ENCODE measurements at regions not wholly inside any gene's neighbourhood (a gene's known extent, or its start where the extent isn't known, plus 50 kb on each side); places are given as distances from the start of the nearest gene placed in this dataset.
"Not testable (repeated sequence)": the region's sequence is repeated elsewhere in the genome, so short reads cannot be mapped to it uniquely, and the experiment has no call there.

GRCh38 chr17:46430300-46430699 lies 68.7 kb upstream of the ARL17B start:
- WGBS (ENCODE audit: low lambda C conversion rate) = no CpG with 5 or more reads among the region's 2 CpGs
- DNase-seq (ENCODE audit: low spot score); intact Hi-C loops (cut with micrococcal nuclease; ENCODE audit: unreplicated experiment); POLR2A ChIA-PET; CTCF ChIA-PET (ENCODE audit: low intra/inter-chr PET ratio, low total read pairs); ATAC-seq; H2AFZ ChIP-seq (ENCODE audit: low read length); H3K27ac ChIP-seq (ENCODE audit: extremely low read length, insufficient read depth, low read length); H3K79me2 ChIP-seq (ENCODE audit: insufficient read depth, low read length); BruUV-seq (replicated peaks); H3K9ac ChIP-seq (ENCODE audit: insufficient read depth, low read depth, low read length); H3K4me2 ChIP-seq (ENCODE audit: low read depth, low read length); H3K4me1 ChIP-seq (ENCODE audit: insufficient read depth, low read length); H3K9me3 ChIP-seq (ENCODE audit: low read length); H4K20me1 ChIP-seq (ENCODE audit: insufficient read depth, low read length); H3K27me3 ChIP-seq (ENCODE audit: control insufficient read depth in 1 of 2, insufficient read depth in 2 of 2, low read length in 2 of 2); FAIRE-seq; H3K36me3 ChIP-seq (replicated peaks in 1 of 2; ENCODE audit: control insufficient read depth in 1 of 2, insufficient read depth in 2 of 2, low read length in 2 of 2); H3K4me3 ChIP-seq (replicated peaks in 1 of 3; ENCODE audit: insufficient read depth in 1 of 3, low read depth in 2 of 3, low read length in 3 of 3); in situ Hi-C loops (cut with HindIII; ENCODE audit: extremely low pct_ligation_motif_present, low pct_unique_long_range_greater_than_20kb): not testable (repeated sequence)

GRCh38 chr17:46429675-46430074 lies 68.1 kb upstream of the ARL17B start:
- intact Hi-C loops (cut with micrococcal nuclease; ENCODE audit: unreplicated experiment); FAIRE-seq: not testable (repeated sequence)
- peak; percentile 68 for ATAC-seq

GRCh38 chr17:46424187-46424884 lies 62.8 kb upstream of the ARL17B start:
- ATAC-seq; H3K4me1 ChIP-seq (ENCODE audit: insufficient read depth, low read length); H3K36me3 ChIP-seq (replicated peaks in 1 of 2; ENCODE audit: control insufficient read depth in 1 of 2, insufficient read depth in 2 of 2, low read length in 2 of 2); H3K4me2 ChIP-seq (ENCODE audit: low read depth, low read length); POLR2A ChIA-PET; intact Hi-C loops (cut with micrococcal nuclease; ENCODE audit: unreplicated experiment); H3K27ac ChIP-seq (ENCODE audit: extremely low read length, insufficient read depth, low read length); H3K9me3 ChIP-seq (ENCODE audit: low read length); BruUV-seq (replicated peaks); DNase-seq (ENCODE audit: low spot score); H3K9ac ChIP-seq (ENCODE audit: insufficient read depth, low read depth, low read length); H2AFZ ChIP-seq (ENCODE audit: low read length); CTCF ChIA-PET (ENCODE audit: low intra/inter-chr PET ratio, low total read pairs); H3K4me3 ChIP-seq (replicated peaks in 1 of 3; ENCODE audit: insufficient read depth in 1 of 3, low read depth in 2 of 3, low read length in 3 of 3); H4K20me1 ChIP-seq (ENCODE audit: insufficient read depth, low read length); FAIRE-seq; H3K27me3 ChIP-seq (ENCODE audit: control insufficient read depth in 1 of 2, insufficient read depth in 2 of 2, low read length in 2 of 2); H3K79me2 ChIP-seq (ENCODE audit: insufficient read depth, low read length); in situ Hi-C loops (cut with HindIII; ENCODE audit: extremely low pct_ligation_motif_present, low pct_unique_long_range_greater_than_20kb): not testable (repeated sequence)
- WGBS (ENCODE audit: low lambda C conversion rate) = 12% methylated on average over 1 of the region's 2 CpGs

More at GRCh38 chr17:46429675-46430074, 68.1 kb upstream of the ARL17B start:
- WGBS (ENCODE audit: low lambda C conversion rate) = no CpG with 5 or more reads among the region's 2 CpGs
- DNase-seq (ENCODE audit: low spot score); in situ Hi-C loops (cut with HindIII; ENCODE audit: extremely low pct_ligation_motif_present, low pct_unique_long_range_greater_than_20kb); H3K4me2 ChIP-seq (ENCODE audit: low read depth, low read length); H3K27ac ChIP-seq (ENCODE audit: extremely low read length, insufficient read depth, low read length); H3K9ac ChIP-seq (ENCODE audit: insufficient read depth, low read depth, low read length); BruUV-seq (replicated peaks); H3K27me3 ChIP-seq (ENCODE audit: control insufficient read depth in 1 of 2, insufficient read depth in 2 of 2, low read length in 2 of 2); POLR2A ChIA-PET; H3K4me3 ChIP-seq (replicated peaks in 1 of 3; ENCODE audit: insufficient read depth in 1 of 3, low read depth in 2 of 3, low read length in 3 of 3); H4K20me1 ChIP-seq (ENCODE audit: insufficient read depth, low read length); H3K79me2 ChIP-seq (ENCODE audit: insufficient read depth, low read length); H3K9me3 ChIP-seq (ENCODE audit: low read length); CTCF ChIA-PET (ENCODE audit: low intra/inter-chr PET ratio, low total read pairs); H3K4me1 ChIP-seq (ENCODE audit: insufficient read depth, low read length); H2AFZ ChIP-seq (ENCODE audit: low read length); H3K36me3 ChIP-seq (replicated peaks in 1 of 2; ENCODE audit: control insufficient read depth in 1 of 2, insufficient read depth in 2 of 2, low read length in 2 of 2): not testable (repeated sequence)

DNA sequence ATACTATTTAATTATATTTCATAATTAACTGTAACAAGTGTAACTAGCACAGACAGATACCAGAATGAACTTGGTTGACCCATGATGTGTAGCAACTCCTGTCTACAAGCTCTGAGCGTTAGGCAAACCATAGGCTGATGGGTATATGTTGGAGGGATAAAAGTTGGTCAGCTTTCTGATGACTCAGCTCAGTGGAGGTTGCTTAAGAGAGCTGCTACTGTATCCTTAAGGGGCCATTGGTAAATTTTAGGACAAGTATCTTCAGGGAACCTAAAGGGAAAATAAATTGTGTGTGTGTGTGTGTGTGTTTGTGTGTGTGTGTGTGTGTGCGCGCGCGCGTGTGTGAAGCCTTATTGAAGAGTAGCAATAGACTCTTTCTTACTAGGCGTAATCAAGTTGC lies 56.3 kb upstream of the ARL17B start:
- in situ Hi-C loops (cut with HindIII; ENCODE audit: extremely low pct_ligation_motif_present, low pct_unique_long_range_greater_than_20kb); CTCF ChIA-PET (ENCODE audit: low intra/inter-chr PET ratio, low total read pairs); FAIRE-seq: not testable (repeated sequence)

More for the DNA sequence above, 56.3 kb upstream of the ARL17B start:
- H4K20me1 ChIP-seq (ENCODE audit: insufficient read depth, low read length); H3K27me3 ChIP-seq (ENCODE audit: control insufficient read depth in 1 of 2, insufficient read depth in 2 of 2, low read length in 2 of 2); H3K9ac ChIP-seq (ENCODE audit: insufficient read depth, low read depth, low read length); H3K79me2 ChIP-seq (ENCODE audit: insufficient read depth, low read length); POLR2A ChIA-PET; H3K4me2 ChIP-seq (ENCODE audit: low read depth, low read length); intact Hi-C loops (cut with micrococcal nuclease; ENCODE audit: unreplicated experiment); H3K4me1 ChIP-seq (ENCODE audit: insufficient read depth, low read length); BruUV-seq (replicated peaks); ATAC-seq; H3K9me3 ChIP-seq (ENCODE audit: low read length); DNase-seq (ENCODE audit: low spot score); H3K4me3 ChIP-seq (replicated peaks in 1 of 3; ENCODE audit: insufficient read depth in 1 of 3, low read depth in 2 of 3, low read length in 3 of 3); H3K36me3 ChIP-seq (replicated peaks in 1 of 2; ENCODE audit: control insufficient read depth in 1 of 2, insufficient read depth in 2 of 2, low read length in 2 of 2); H3K27ac ChIP-seq (ENCODE audit: extremely low read length, insufficient read depth, low read length); H2AFZ ChIP-seq (ENCODE audit: low read length): not testable (repeated sequence)
- 27% methylated on average over 6 of the region's 7 CpGs for WGBS (ENCODE audit: low lambda C conversion rate)

Measured in HepG2 (cell line).